GM20000 (cell line): ENCODE measurements at regions not wholly inside any gene's neighbourhood (a gene's known extent, or its start where the extent isn't known, plus 50 kb on each side); places are given as distances from the start of the nearest gene placed in this dataset.

Source experiments
- DNase-seq: peaks from one replicate; pipeline ENCODE4 v3.0.0; 2012; ENCODE audit warnings: low spot score
- CTCF ChIP-seq: IDR thresholded peaks from 2 replicates; pipeline ENCODE4 v1.5.1; 2012; ENCODE audit warnings: mild to moderate bottlenecking, control low read depth; ENCODE audit errors: extremely low read depth, missing control alignments

DNA sequence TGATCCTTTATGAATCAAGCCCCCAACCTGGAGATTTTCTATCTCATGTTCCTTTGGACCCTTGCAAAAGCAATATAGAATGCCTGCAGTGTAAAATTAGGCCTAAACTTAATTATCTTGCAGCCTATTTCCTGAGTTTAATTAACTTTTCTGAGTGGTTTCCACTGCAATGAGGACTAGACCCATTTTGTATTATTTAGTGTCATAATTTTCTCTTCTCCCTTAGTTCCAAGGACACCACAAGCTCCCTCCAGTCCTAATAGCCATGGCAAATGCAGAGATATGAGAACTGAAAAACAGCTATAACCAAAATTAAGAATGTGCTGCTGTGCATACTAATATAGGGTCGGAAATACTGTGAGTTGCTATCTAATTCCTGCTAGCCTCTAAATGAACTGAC, 90.9 kb upstream of the GRAMD2B start:
- no peak for DNase-seq
- no peak for TF ChIP-seq CTCF

- no peak for TF ChIP-seq CTCF
- no peak for DNase-seq
Observed at GRCh38 chr5:126334760-126335159, 88.4 kb upstream of the GRAMD2B start.

- TF ChIP-seq CTCF: no peak
- DNase-seq: no peak
Observed at GRCh38 chr5:126335886-126336285, 87.3 kb upstream of the GRAMD2B start.

GRCh38 chr5:126338635-126339034, 84.6 kb upstream of the GRAMD2B start:
- no peak for TF ChIP-seq CTCF
- no peak for DNase-seq

DNA sequence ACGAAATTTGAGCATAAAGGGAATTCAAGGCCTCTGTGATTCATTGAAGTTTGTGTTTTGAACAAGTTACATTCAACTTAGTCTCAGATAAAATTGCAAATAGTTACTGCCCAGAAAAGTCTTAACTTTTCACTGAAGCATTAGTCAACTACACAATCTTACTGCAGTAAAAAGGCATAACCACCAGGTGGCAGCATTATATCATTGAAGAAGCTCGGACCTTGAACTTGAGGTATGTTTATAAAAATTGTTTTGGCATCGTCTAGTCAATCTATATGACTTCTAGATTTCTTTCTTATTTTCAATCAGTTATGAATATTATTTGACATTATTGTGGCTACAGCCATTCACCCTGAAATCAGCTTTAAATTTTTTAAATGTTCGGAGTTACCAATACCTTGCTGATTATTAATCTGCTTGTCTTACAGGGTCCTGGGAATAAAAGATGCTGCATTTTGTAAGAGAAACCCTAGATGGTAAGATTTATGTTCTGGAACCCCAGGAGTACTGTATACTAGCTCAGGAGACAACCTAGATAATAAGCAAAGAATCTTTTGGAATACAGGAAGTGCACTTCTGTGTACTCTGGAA, 83.9 kb upstream of the GRAMD2B start:
- TF ChIP-seq CTCF: peak; percentile 62
- DNase-seq: peak; percentile 35

- DNase-seq: no peak
- TF ChIP-seq CTCF: no peak
Observed at GRCh38 chr5:126341906-126342630, 81.1 kb upstream of the GRAMD2B start.

- no peak for TF ChIP-seq CTCF
- no peak for DNase-seq
Observed at GRCh38 chr5:126348855-126349635, 74.2 kb upstream of the GRAMD2B start.
